ENCODE measurements at regions not wholly inside any gene's neighbourhood (a gene's known extent, or its start where the extent isn't known, plus 50 kb on each side); places are given as distances from the start of the nearest gene placed in this dataset.

DNA sequence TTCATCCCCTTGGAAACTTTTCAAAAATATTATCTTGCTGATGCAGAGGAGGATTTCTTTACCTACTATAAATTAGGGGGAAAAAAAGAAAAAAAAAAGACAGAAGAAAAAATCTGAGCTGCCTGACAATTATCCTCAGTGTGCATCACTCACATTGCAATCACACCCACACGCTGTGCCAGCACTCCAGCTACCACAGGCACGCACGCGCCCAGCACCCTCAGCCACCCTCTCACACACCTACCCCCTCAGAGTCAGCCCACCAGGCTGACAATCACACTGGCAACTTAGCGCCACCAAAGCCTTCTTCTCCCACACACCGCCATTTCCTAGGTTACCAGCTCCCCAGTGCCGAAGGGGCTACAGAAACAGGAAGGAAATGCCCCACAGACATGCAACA lies 236.1 kb downstream of the KCNA4 start:
- no peak for TF ChIP-seq POLR2A (IDR thresholded peaks at IDR 0.05)
- TF ChIP-seq, protein P1, sequence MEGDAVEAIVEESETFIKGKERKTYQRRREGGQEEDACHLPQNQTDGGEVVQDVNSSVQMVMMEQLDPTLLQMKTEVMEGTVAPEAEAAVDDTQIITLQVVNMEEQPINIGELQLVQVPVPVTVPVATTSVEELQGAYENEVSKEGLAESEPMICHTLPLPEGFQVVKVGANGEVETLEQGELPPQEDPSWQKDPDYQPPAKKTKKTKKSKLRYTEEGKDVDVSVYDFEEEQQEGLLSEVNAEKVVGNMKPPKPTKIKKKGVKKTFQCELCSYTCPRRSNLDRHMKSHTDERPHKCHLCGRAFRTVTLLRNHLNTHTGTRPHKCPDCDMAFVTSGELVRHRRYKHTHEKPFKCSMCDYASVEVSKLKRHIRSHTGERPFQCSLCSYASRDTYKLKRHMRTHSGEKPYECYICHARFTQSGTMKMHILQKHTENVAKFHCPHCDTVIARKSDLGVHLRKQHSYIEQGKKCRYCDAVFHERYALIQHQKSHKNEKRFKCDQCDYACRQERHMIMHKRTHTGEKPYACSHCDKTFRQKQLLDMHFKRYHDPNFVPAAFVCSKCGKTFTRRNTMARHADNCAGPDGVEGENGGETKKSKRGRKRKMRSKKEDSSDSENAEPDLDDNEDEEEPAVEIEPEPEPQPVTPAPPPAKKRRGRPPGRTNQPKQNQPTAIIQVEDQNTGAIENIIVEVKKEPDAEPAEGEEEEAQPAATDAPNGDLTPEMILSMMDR (IDR thresholded peaks at IDR 0.05): no peak
